Stimulated activated naive CD8-positive, alpha-beta T cell treated with anti-CD3 and anti-CD28 coated beads, Interleukin-15, amount 100 ng/mL, for 72 hours (primary cell): ENCODE measurements at regions not wholly inside any gene's neighbourhood (a gene's known extent, or its start where the extent isn't known, plus 50 kb on each side); places are given as distances from the start of the nearest gene placed in this dataset.
"Not testable (repeated sequence)": the region's sequence is repeated elsewhere in the genome, so short reads cannot be mapped to it uniquely, and the experiment has no call there.

Experiments used
- ATAC-seq: fragments of 150-1000 bp; cut with Tn5 transposase; 2 replicates; pipeline ENCODE4 v1.10.0; 2021; ENCODE audit warnings: mild to moderate bottlenecking, moderate library complexity
- DNase-seq, 2 donors: peaks; one replicate each; pipeline ENCODE4 v3.0.0; 2021 to 2022
- H3K27ac Mint-ChIP-seq, 2 donors: one replicate each; pipeline ENCODE4 v1.8.0; 2022; ENCODE audit warnings: mild to moderate bottlenecking in 2 of 2, mixed read lengths in 2 of 2, moderate library complexity in 2 of 2
- H3K27me3 Mint-ChIP-seq: one replicate; pipeline ENCODE4 v1.8.0; 2022; ENCODE audit warnings: mixed read lengths
- H3K4me1 Mint-ChIP-seq: one replicate; pipeline ENCODE4 v1.8.0; 2022; ENCODE audit warnings: mild to moderate bottlenecking, mixed read lengths
- H3K4me3 Mint-ChIP-seq, 2 donors: one replicate each; pipeline ENCODE4 v1.8.0; 2022; ENCODE audit warnings: mild to moderate bottlenecking in 2 of 2, mixed read lengths in 2 of 2, moderate library complexity in 1 of 2
- H3K9me3 Mint-ChIP-seq, 2 donors: one replicate each; pipeline ENCODE4 v1.8.0; 2022; ENCODE audit warnings: mixed read lengths in 2 of 2

DNA sequence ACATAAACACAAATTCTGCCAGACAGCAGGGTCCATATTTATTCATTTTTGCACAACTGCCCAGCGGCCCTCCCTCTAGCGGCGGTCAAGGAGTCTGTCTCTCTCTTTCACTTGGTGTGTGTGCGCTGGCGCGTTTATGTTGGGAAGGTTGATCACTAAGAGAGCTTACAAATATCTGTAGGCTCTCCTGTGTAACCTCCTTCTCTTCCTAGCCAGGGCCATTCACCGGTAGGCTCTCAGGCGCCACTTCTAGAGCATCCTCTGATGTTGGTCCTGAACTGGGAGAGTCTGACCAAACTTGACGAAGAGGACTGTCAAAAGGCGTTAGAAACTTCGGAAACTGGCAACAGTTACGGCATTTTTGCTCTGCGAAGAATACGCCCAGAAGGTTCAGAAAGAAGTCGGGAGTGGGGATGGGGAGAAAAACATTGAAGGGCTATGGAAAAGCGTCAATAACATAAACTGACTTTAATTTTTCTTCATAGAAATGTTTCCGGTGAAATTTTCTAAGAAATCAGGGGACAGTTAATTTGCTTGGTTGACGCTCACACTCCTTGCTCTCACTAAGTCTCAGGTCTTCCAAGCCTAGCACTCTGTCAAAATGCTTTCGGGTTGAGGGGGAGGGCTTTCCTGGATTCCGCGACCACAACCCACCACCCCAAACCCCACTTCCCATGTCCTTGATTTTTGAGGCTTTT lies 731.1 kb downstream of the ZWINT start:
- Mint-ChIP-seq H3K27ac (no peak overlapping the region), H3K4me1 (peaks cover 11% of the 10 kb centered on the region), H3K27me3 (peaks cover 25% of the 10 kb centered on the region), H3K4me3 (no peak overlapping the region), H3K9me3 (peaks cover 7% of the 10 kb centered on the region in 2 donors)
- no peak for DNase-seq
- no peak for ATAC-seq

DNA sequence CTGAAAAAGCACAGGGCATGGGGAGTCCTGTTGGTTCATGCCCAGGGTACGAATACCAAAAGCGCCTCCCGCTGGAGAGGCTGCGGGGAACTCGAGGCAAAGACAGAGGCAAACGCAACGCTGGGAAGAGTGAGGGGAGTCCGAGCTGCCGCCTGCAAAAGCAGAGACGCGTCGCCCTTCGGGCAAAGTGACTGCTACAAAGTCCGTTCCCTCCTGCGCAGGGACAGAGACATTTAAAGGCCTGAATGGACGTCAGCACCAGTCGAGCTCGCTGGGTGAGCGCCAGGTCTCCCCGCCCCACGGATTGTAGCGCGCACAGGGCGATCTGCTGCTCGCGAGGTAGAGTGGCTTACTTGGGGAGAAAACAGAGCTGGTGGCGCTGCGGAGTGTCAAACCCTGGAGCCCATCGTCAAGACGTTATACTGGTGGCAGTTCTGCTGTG lies 732.8 kb downstream of the ZWINT start:
- DNase-seq, result no peak
- Mint-ChIP-seq H3K27me3 (peaks cover 25% of the 10 kb centered on the region), H3K27ac (no peak overlapping the region), H3K4me1 (peaks cover 11% of the 10 kb centered on the region), H3K4me3 (no peak overlapping the region), H3K9me3 (peaks cover 5 to 7% of the 10 kb centered on the region in 2 donors)
- no peak for ATAC-seq

- peaks cover 11% of the 10 kb centered on the region for H3K4me1 Mint-ChIP-seq
- H3K4me3 Mint-ChIP-seq, result no peak overlapping the region
- no peak for ATAC-seq
- DNase-seq, result no peak
- peaks cover 25% of the 10 kb centered on the region for H3K27me3 Mint-ChIP-seq
- no peak overlapping the region for H3K27ac Mint-ChIP-seq
- peaks cover 6 to 7% of the 10 kb centered on the region in 2 donors for H3K9me3 Mint-ChIP-seq
Measured at GRCh38 chr10:55627501-55628051, 733.5 kb downstream of the ZWINT start.

- H3K4me3 Mint-ChIP-seq, H3K27ac Mint-ChIP-seq, DNase-seq, H3K27me3 Mint-ChIP-seq, ATAC-seq, H3K4me1 Mint-ChIP-seq, H3K9me3 Mint-ChIP-seq: not testable (repeated sequence)
Measured at GRCh38 chr10:55601690-55602478, 759.2 kb downstream of the ZWINT start.

DNA sequence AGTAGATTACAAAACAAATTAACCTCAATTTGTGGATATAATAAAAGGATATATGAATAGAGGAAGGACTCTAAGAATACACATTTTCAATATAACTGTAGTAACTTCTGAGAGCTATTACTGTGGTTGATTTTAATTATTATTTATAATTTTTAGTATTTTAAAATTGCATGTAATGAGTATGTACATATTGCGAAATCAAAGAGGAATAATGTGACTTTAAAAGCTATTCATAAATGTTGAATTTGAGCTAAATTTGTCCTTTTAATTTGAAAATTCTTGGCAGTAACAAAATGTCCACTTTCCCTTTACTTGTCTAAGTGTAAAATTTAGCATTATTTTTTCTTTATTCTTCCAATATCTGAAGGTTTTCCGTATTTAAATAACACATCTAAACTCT lies 750.6 kb upstream of the PCDH15 start:
- no peak overlapping the region for H3K4me3 Mint-ChIP-seq
- H3K4me1 Mint-ChIP-seq, result no peaks in the 10 kb centered on the region
- ATAC-seq, result no peak
- no peak overlapping the region for H3K27ac Mint-ChIP-seq
- H3K27me3 Mint-ChIP-seq, result no peaks in the 10 kb centered on the region
- DNase-seq, result no peak
- H3K9me3 Mint-ChIP-seq, result peaks cover 0 to 14% of the 10 kb centered on the region in 2 donors

DNA sequence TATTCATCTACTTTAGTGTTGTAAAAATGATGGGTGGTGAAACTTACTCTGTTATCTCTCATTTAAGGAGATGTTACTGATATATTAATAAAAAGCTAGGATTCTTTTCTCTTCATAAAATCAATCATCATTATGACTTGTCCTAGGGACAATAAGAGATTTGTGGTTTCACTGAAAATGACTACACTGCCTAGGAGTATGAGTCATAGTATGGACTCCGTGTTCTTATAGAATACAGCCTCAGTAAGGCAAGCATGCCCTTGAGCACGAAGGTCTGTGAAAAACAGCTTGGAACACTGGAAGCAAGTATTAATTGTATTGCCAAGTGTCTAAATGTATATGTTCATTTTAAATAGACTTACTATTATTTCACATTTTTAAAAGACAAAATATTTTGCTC lies 749.2 kb upstream of the PCDH15 start:
- DNase-seq (no peak), ATAC-seq (no peak)
- Mint-ChIP-seq H3K27ac (no peak overlapping the region), H3K4me1 (no peaks in the 10 kb centered on the region), H3K4me3 (no peak overlapping the region), H3K9me3 (peaks cover 0 to 14% of the 10 kb centered on the region in 2 donors), H3K27me3 (no peaks in the 10 kb centered on the region)

DNA sequence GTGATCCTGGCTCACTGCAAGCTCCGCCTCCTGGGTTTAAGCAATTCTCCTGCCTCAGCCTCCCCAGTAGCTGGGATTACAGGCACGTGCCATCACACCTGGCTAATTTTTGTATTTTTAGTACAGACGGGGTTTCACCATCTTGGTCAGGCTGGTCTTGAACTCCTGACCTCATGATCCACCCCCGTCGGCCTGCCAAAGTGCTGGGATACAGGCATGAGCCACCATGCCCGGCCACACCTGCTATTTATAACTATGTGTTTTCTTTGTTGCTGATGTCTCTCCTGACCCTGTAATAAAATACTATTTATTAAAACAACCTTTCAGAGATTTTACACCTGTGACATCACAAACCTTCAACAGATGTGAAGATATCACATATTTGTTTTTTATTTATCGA lies 736.5 kb upstream of the PCDH15 start:
- H3K4me3 Mint-ChIP-seq, H3K27me3 Mint-ChIP-seq, ATAC-seq, H3K27ac Mint-ChIP-seq, DNase-seq, H3K4me1 Mint-ChIP-seq: not testable (repeated sequence)
- H3K9me3 Mint-ChIP-seq, result peaks cover 5 to 13% of the 10 kb centered on the region in 2 donors

GRCh38 chr10:55519264-55519663 lies 718.2 kb upstream of the PCDH15 start:
- Mint-ChIP-seq H3K27ac (no peak overlapping the region), H3K4me3 (no peak overlapping the region), H3K27me3 (no peaks in the 10 kb centered on the region), H3K9me3 (peaks cover 8 to 13% of the 10 kb centered on the region in 2 donors), H3K4me1 (no peaks in the 10 kb centered on the region)
- DNase-seq (no peak), ATAC-seq (no peak)

GRCh38 chr10:55518416-55518815 lies 717.4 kb upstream of the PCDH15 start:
- not testable (repeated sequence) for H3K27me3 Mint-ChIP-seq, H3K4me3 Mint-ChIP-seq, DNase-seq, H3K4me1 Mint-ChIP-seq, ATAC-seq, H3K27ac Mint-ChIP-seq
- H3K9me3 Mint-ChIP-seq, result peaks cover 8 to 14% of the 10 kb centered on the region in 2 donors

GRCh38 chr10:55509168-55509567 lies 708.1 kb upstream of the PCDH15 start:
- Mint-ChIP-seq H3K9me3 (peaks cover 4 to 11% of the 10 kb centered on the region in 2 donors), H3K4me1 (no peaks in the 10 kb centered on the region), H3K4me3 (no peak overlapping the region), H3K27me3 (no peaks in the 10 kb centered on the region), H3K27ac (no peak overlapping the region)
- ATAC-seq (no peak), DNase-seq (no peak)

GRCh38 chr10:55500931-55501559 lies 700.0 kb upstream of the PCDH15 start:
- Mint-ChIP-seq H3K9me3 (peaks cover 4 to 5% of the 10 kb centered on the region in 2 donors), H3K27ac (no peak overlapping the region), H3K4me3 (no peak overlapping the region), H3K4me1 (no peaks in the 10 kb centered on the region), H3K27me3 (no peaks in the 10 kb centered on the region)
- ATAC-seq (no peak), DNase-seq (no peak)

DNA sequence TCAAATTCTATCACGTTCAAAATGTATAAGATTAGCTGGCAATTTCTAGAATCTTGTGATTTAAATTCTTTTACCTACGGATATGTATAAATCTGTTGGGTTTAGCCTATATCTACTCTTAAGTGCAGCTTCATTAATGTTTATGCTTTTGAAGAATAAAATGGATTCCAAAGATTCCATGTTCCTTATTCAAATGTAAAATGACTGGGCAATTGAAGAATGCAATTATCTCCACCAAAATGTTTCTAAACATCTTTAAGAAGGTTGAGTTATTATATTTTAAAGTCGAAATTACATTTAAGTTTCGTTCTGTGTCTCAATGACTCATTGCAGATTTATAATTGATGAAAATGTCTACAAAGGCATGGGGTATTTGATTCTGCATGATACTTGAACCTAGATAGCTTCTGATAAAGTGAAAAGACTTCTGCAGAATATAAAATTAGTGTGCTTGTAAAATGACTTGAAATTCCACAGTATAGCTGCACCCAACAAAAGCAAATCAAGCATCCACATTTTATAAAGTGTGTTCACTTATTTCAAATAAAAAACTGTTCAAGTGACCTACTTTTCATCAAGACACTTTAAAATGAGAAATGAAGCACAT lies 697.0 kb upstream of the PCDH15 start:
- Mint-ChIP-seq H3K27me3 (no peaks in the 10 kb centered on the region), H3K9me3 (no peaks in the 10 kb centered on the region), H3K4me1 (no peaks in the 10 kb centered on the region), H3K27ac (no peak overlapping the region), H3K4me3 (no peak overlapping the region)
- DNase-seq, result no peak
- ATAC-seq, result no peak

DNA sequence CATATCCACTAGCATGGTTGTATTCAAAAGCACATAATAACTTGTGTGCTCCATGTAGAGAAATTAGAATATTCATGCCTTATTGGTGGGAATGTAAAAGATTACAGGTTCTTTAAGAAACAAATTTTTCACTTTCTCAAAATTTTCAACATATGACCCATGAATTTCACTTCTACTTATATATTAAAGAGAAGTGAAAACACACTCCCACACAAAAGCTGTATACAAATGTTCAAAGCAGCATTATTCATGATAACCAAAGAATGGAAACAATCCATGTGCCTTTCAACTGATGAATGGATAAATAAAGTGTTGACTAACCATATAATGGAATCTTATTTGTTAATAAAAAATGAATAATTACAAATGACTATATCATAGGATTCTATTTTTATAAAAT lies 694.5 kb upstream of the PCDH15 start:
- H3K4me3 Mint-ChIP-seq, result no peak overlapping the region
- DNase-seq, result no peak
- no peaks in the 10 kb centered on the region for H3K4me1 Mint-ChIP-seq
- ATAC-seq, result no peak
- H3K9me3 Mint-ChIP-seq, result peaks cover 0 to 5% of the 10 kb centered on the region in 2 donors
- no peaks in the 10 kb centered on the region for H3K27me3 Mint-ChIP-seq
- H3K27ac Mint-ChIP-seq, result no peak overlapping the region

- H3K4me1 Mint-ChIP-seq, result no peaks in the 10 kb centered on the region
- ATAC-seq (no peak), DNase-seq (no peak)
- H3K9me3 Mint-ChIP-seq, result peaks cover 0 to 5% of the 10 kb centered on the region in 2 donors
- no peak overlapping the region for H3K27ac Mint-ChIP-seq
- H3K4me3 Mint-ChIP-seq, result no peak overlapping the region
- no peaks in the 10 kb centered on the region for H3K27me3 Mint-ChIP-seq
Measured at GRCh38 chr10:55491712-55492111, 690.7 kb upstream of the PCDH15 start.

DNA sequence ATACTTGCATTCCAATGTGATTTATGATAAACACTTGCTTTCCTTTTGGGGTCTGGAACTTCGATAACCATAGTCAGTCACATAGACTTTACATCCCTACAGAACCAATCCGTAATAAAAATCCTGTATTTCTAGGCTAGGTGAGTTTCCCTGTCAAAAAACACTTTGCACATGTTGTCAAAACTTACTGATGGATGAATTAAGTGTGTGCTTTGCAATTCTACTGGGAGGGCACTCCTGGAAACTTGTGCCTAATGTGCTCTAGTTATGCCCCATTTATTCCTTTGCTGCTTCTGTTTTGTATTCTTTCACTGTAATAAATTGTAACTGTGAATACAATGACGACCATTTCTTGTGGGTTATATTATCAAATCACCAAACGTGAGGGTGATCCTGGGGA lies 684.8 kb upstream of the PCDH15 start:
- no peaks in the 10 kb centered on the region for H3K27me3 Mint-ChIP-seq
- ATAC-seq, result no peak
- H3K4me3 Mint-ChIP-seq, result no peak overlapping the region
- H3K4me1 Mint-ChIP-seq, result no peaks in the 10 kb centered on the region
- peaks cover 13 to 17% of the 10 kb centered on the region in 2 donors for H3K9me3 Mint-ChIP-seq
- no peak overlapping the region for H3K27ac Mint-ChIP-seq
- no peak for DNase-seq
